Neuronal stem cell (in vitro differentiated cells): ENCODE measurements at regions not wholly inside any gene's neighbourhood (a gene's known extent, or its start where the extent isn't known, plus 50 kb on each side); places are given as distances from the start of the nearest gene placed in this dataset.
"Not testable (repeated sequence)": the region's sequence is repeated elsewhere in the genome, so short reads cannot be mapped to it uniquely, and the experiment has no call there.

ENCODE experiments used
- DNase-seq: peaks from one replicate; pipeline ENCODE4 v3.0.0-alpha.2; 2013; ENCODE audit warnings: low spot score
- H2AFZ ChIP-seq: one replicate; pipeline ENCODE4 v1.6.1; 2013; ENCODE audit warnings: mild to moderate bottlenecking, low read length, inconsistent platforms
- H2AK5ac ChIP-seq: 2 replicates; pipeline ENCODE4 v1.6.1; 2013; ENCODE audit warnings: low read depth, mild to moderate bottlenecking, inconsistent platforms, low read length, moderate library complexity, mixed read lengths
- H2BK120ac ChIP-seq: 2 replicates; pipeline ENCODE4 v1.6.1; 2013; ENCODE audit warnings: low read depth, mild to moderate bottlenecking, inconsistent platforms, low read length, moderate library complexity, mixed read lengths
- H2BK12ac ChIP-seq: one replicate; pipeline ENCODE4 v1.6.1; 2013; ENCODE audit warnings: low read length, inconsistent platforms
- H2BK15ac ChIP-seq: 2 replicates; pipeline ENCODE4 v1.6.1; 2013; ENCODE audit warnings: mild to moderate bottlenecking, low read length, inconsistent platforms, mixed read lengths
- H2BK5ac ChIP-seq: one replicate; pipeline ENCODE4 v1.6.1; 2013; ENCODE audit warnings: inconsistent platforms, mild to moderate bottlenecking, low read length, moderate library complexity
- H3K14ac ChIP-seq: one replicate; pipeline ENCODE4 v1.6.1; 2013; ENCODE audit warnings: low read length, inconsistent platforms
- H3K18ac ChIP-seq: 2 replicates; pipeline ENCODE4 v1.6.1; 2013; ENCODE audit warnings: low read length, inconsistent platforms
- H3K23ac ChIP-seq: 2 replicates; pipeline ENCODE4 v1.6.1; 2013; ENCODE audit warnings: low read depth, mild to moderate bottlenecking, mixed read lengths, low read length, inconsistent platforms; ENCODE audit not compliant: poor library complexity
- H3K27ac ChIP-seq: replicated peaks from 3 replicates; pipeline ENCODE4 v1.5.1; 2013; ENCODE audit warnings: low read length, inconsistent platforms
- H3K27me3 ChIP-seq, 3 experiments: 2 replicates each; pipeline ENCODE4 v1.6.1; 2013; ENCODE audit warnings: low read length in 3 of 3, mild to moderate bottlenecking in 2 of 3, inconsistent platforms in 1 of 3, low read depth in 1 of 3, mixed read lengths in 1 of 3, moderate library complexity in 1 of 3; ENCODE audit not compliant: control insufficient read depth in 3 of 3, insufficient read depth in 3 of 3
- H3K36me3 ChIP-seq, 2 donors: replicated peaks in 1 of 2; 2 replicates each; pipeline ENCODE4 v1.6.1; 2013; ENCODE audit warnings: low read length in 2 of 2; ENCODE audit not compliant: control insufficient read depth in 2 of 2, insufficient read depth in 2 of 2
- H3K4ac ChIP-seq: 2 replicates; pipeline ENCODE4 v1.6.1; 2013; ENCODE audit warnings: inconsistent platforms, mild to moderate bottlenecking, low read length, moderate library complexity
- H3K4me1 ChIP-seq, 2 donors: 1 replicate in 1 of 2; 2 replicates in 1 of 2; pipeline ENCODE4 v1.6.1; 2013; ENCODE audit warnings: low read length in 2 of 2, low read depth in 1 of 2; ENCODE audit not compliant: control insufficient read depth in 2 of 2, insufficient read depth in 1 of 2
- H3K4me2 ChIP-seq: one replicate; pipeline ENCODE4 v1.6.1; 2013; ENCODE audit warnings: mild to moderate bottlenecking, low read length, inconsistent platforms; ENCODE audit not compliant: insufficient read depth, poor library complexity, severe bottlenecking
- H3K4me3 ChIP-seq, 2 donors: 2 replicates each; pipeline ENCODE4 v1.5.1; 2013; ENCODE audit warnings: low read length in 2 of 2, mild to moderate bottlenecking in 2 of 2, inconsistent platforms in 1 of 2, moderate library complexity in 1 of 2
- H3K79me1 ChIP-seq: one replicate; pipeline ENCODE4 v1.6.1; 2013; ENCODE audit warnings: low read depth, mild to moderate bottlenecking, inconsistent platforms, low read length, moderate library complexity
- H3K9ac ChIP-seq: one replicate; pipeline ENCODE4 v1.6.1; 2013; ENCODE audit warnings: mild to moderate bottlenecking, low read depth, low read length, inconsistent platforms; ENCODE audit not compliant: poor library complexity
- H3K9me3 ChIP-seq, 2 donors: replicated peaks in 1 of 2; 2 replicates each; pipeline versions ENCODE3 to v1.6.1; 2013; ENCODE audit warnings: low read length in 2 of 2, mild to moderate bottlenecking in 2 of 2, inconsistent platforms in 1 of 2, low read depth in 1 of 2, mixed read lengths in 1 of 2, moderate library complexity in 1 of 2; ENCODE audit not compliant: control insufficient read depth in 2 of 2, insufficient read depth in 1 of 2
- H4K8ac ChIP-seq: one replicate; pipeline ENCODE4 v1.6.1; 2013; ENCODE audit warnings: low read depth, mild to moderate bottlenecking, inconsistent platforms, low read length, moderate library complexity
- H4K91ac ChIP-seq: one replicate; pipeline ENCODE4 v1.6.1; 2013; ENCODE audit warnings: low read length, low read depth, mild to moderate bottlenecking, inconsistent platforms; ENCODE audit not compliant: poor library complexity
- WGBS, 2 donors: extraction: QIAGEN DNeasy Blood & Tissue Kit; methylation state at CpG; one replicate each; pipeline ENCODE4 v1.1.7; 2013; ENCODE audit warnings: missing lambda C conversion rate in 2 of 2, mixed read lengths in 1 of 2; ENCODE audit not compliant: insufficient read length in 2 of 2, insufficient replicate concordance in 1 of 2; ENCODE audit errors: extremely low coverage in 2 of 2; 5-methylcytosine and 5-hydroxymethylcytosine counted together

DNA sequence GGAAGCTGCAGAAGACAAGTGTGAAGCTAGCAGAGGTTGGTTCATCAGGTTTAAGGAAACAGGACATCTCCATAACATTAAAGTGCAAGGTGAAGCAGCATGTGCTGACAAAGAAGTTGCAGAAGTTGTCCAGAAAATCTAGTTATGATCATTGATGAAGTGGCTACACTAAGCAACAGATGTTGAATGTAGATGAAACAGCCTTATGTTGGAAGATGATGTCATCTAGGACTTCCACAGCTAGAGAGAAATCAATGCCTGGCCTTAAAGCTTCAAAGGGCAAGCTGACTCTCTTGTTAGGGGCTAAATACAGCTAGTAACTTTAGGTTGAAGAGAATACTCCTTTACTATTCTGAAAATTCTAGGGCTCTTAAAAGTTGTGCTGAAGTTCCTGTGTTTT is 340.2 kb upstream of the SOX9 start:
- Histone ChIP-seq H3K18ac (no peak overlapping the region), H3K23ac (no peak overlapping the region), H2BK15ac (no peak overlapping the region), H3K4me2 (no peak overlapping the region), H3K4ac (no peak overlapping the region), H4K8ac (no peak overlapping the region), H3K27me3 (no peaks in the 10 kb centered on the region), H3K9me3 (peaks cover 0 to 2% of the 10 kb centered on the region in 2 donors), H2AK5ac (no peak overlapping the region), H3K4me3 (no peak overlapping the region), H3K4me1 (no peaks in the 10 kb centered on the region), H2AFZ (no peak overlapping the region), H2BK120ac (no peak overlapping the region), H4K91ac (no peak overlapping the region), H3K14ac (no peak overlapping the region), H2BK5ac (no peak overlapping the region), H2BK12ac (no peak overlapping the region), H3K79me1 (no peaks in the 10 kb centered on the region), H3K27ac (no peak overlapping the region), H3K9ac (no peak overlapping the region), H3K36me3 (no peaks in the 10 kb centered on the region)
- no peak for DNase-seq

DNA sequence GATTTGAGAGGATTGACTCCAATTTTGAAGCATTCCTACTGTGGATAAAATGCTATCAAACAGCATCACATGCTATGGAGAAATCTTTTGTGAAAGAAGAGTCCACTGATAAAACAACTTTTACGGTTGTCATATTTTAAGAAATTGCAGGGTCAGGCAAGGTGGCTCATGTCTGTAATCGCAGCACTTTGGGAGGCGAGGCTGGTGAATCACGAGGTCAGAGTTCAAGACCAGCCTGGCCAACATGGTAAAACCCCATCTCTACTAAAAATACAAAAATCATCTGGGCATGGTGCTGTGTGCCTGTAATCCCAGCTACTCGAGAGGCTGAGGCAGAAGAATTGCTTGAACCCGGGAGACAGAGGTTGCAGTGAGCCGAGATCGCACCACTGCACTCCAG is 338.8 kb upstream of the SOX9 start:
- H3K9ac ChIP-seq, H3K9me3 ChIP-seq, H2BK15ac ChIP-seq, H3K79me1 ChIP-seq, H2BK120ac ChIP-seq, H3K27me3 ChIP-seq, DNase-seq, H3K27ac ChIP-seq, H3K4me3 ChIP-seq, H3K36me3 ChIP-seq, H2BK12ac ChIP-seq, H4K8ac ChIP-seq, H3K18ac ChIP-seq, H2BK5ac ChIP-seq, H3K4me2 ChIP-seq, H3K23ac ChIP-seq, H4K91ac ChIP-seq, H2AK5ac ChIP-seq, H3K4me1 ChIP-seq, H3K4ac ChIP-seq, H3K14ac ChIP-seq, H2AFZ ChIP-seq: not testable (repeated sequence)
- WGBS, 2 donors = no CpG with 5 or more reads among the region's 8 CpGs

DNA sequence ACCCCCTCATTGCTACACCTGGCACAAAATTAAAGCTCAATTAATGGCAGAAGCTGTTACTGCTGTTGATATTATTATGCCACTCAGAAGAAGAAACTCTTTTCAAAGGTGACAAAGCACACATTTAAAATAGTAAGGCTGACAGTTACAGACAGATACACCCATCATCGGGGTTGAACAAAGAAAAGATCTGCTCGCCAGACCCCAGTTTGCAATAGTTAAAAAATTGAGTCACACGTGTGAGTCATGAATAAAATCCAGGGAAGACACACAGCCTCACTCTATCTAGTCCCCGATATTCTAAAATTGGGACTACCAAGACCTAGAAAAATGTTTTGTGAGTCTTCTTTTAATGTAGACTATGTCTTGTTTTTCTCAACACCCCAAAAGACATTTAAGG is 330.0 kb upstream of the SOX9 start:
- H2BK120ac ChIP-seq = no peak overlapping the region

DNA sequence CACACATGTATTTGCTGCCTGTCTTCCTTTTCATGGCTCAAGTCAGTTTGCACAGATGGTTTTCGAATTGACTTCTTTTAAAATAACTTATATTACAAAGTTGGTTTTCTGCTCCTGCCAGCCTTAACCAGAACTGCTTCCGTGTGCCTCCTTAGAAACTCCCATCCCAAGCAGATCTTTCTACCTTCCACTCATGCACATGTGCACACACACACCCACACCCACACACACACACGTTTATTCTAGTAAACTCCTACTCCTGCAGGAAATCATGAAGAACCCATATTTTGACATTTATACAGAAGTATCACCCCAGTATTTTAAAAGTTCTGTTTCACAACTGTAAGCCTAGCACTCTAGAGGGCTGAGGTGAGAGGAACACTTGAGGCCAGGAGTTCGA is 329.5 kb upstream of the SOX9 start:
- WGBS, 2 donors = no CpG with 5 or more reads among the region's 4 CpGs
- Histone ChIP-seq H3K4ac (no peak overlapping the region), H3K14ac (no peak overlapping the region), H3K18ac (no peak overlapping the region), H3K27ac (no peak overlapping the region), H4K8ac (no peak overlapping the region), H2BK12ac (no peak overlapping the region), H3K79me1 (no peaks in the 10 kb centered on the region), H3K9ac (no peak overlapping the region), H3K4me1 (peaks cover 0 to 2% of the 10 kb centered on the region in 2 donors), H3K23ac (no peak overlapping the region), H3K36me3 (no peaks in the 10 kb centered on the region), H4K91ac (no peak overlapping the region), H3K4me3 (no peak overlapping the region), H2BK120ac (no peak overlapping the region), H2AK5ac (no peak overlapping the region), H3K27me3 (no peaks in the 10 kb centered on the region), H2AFZ (no peak overlapping the region), H3K9me3 (peaks cover 0 to 2% of the 10 kb centered on the region in 2 donors), H2BK15ac (no peak overlapping the region), H2BK5ac (no peak overlapping the region), H3K4me2 (no peak overlapping the region)
- no peak for DNase-seq

More for the DNA sequence above, 330.0 kb upstream of the SOX9 start:
- H3K4ac ChIP-seq = no peak overlapping the region
- H2BK5ac ChIP-seq = no peak overlapping the region
- H2AFZ ChIP-seq = no peak overlapping the region
- peaks cover 0 to 2% of the 10 kb centered on the region in 2 donors for H3K4me1 ChIP-seq
- no peak overlapping the region for H2BK12ac ChIP-seq
- H3K4me3 ChIP-seq = no peak overlapping the region
- WGBS, 2 donors = no CpG with 5 or more reads among the region's 4 CpGs
- H2BK15ac ChIP-seq = no peak overlapping the region
- no peak overlapping the region for H3K14ac ChIP-seq
- no peaks in the 10 kb centered on the region for H3K79me1 ChIP-seq
- no peak overlapping the region for H3K27ac ChIP-seq
- no peak overlapping the region for H3K23ac ChIP-seq
- H3K9ac ChIP-seq = no peak overlapping the region
- H4K8ac ChIP-seq = no peak overlapping the region
- DNase-seq = no peak
- no peak overlapping the region for H2AK5ac ChIP-seq
- H3K9me3 ChIP-seq = no peaks in the 10 kb centered on the region
- no peaks in the 10 kb centered on the region for H3K36me3 ChIP-seq
- no peak overlapping the region for H3K18ac ChIP-seq
- no peak overlapping the region for H4K91ac ChIP-seq
- H3K4me2 ChIP-seq = no peak overlapping the region
- no peaks in the 10 kb centered on the region for H3K27me3 ChIP-seq
